GM18870 (cell line): ENCODE measurements at regions not wholly inside any gene's neighbourhood (a gene's known extent, or its start where the extent isn't known, plus 50 kb on each side); places are given as distances from the start of the nearest gene placed in this dataset.
"Not testable (repeated sequence)": the region's sequence is repeated elsewhere in the genome, so short reads cannot be mapped to it uniquely, and the experiment has no call there.

ENCODE experiments used
- ATAC-seq: cut with Tn5 transposase; IDR thresholded peaks from one replicate; pipeline ENCODE4 v1.9.1; 2021; ENCODE audit warnings: moderate library complexity; ENCODE audit not compliant: unreplicated experiment

DNA sequence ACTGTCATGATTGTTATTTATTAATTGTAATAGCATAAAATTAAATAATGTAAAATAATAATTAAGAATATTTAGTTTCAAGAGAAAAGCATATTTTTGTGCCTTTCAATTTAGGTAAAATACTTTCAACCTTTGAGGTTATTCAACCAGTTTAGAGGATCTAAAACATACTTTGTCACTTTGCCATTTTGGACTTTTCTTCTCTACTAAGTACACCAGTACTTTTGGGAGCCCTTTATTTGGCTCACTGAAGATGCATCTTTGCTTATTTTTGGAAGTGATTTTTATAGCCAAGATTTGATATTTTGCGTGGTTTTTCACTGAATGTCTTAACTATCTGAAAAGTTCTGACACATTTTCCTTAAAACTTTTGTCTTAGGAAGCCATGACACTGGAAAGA, 860.5 kb downstream of the SORCS1 start:
- no peak for ATAC-seq

- ATAC-seq = no peak
Observed at GRCh38 chr10:106302961-106303360, 861.5 kb downstream of the SORCS1 start.

DNA sequence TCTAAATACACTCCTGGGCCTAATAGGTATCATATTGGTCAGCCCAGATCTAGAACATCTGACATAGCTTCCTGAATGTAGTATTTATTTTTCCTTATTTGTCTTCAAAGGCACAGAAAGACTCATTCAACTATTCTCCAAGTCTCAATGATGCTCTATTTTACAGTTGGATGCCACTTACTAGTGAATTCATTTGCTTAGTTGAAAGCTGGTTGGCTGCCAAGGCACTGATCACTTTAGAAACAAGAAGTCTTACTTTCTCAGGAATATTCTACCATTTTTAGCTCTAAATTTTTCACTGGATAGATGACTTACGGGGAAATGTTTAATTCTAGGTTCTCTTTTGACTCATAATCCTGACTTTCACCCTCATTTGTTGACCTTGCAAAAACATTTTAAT, 863.4 kb downstream of the SORCS1 start:
- no peak for ATAC-seq

DNA sequence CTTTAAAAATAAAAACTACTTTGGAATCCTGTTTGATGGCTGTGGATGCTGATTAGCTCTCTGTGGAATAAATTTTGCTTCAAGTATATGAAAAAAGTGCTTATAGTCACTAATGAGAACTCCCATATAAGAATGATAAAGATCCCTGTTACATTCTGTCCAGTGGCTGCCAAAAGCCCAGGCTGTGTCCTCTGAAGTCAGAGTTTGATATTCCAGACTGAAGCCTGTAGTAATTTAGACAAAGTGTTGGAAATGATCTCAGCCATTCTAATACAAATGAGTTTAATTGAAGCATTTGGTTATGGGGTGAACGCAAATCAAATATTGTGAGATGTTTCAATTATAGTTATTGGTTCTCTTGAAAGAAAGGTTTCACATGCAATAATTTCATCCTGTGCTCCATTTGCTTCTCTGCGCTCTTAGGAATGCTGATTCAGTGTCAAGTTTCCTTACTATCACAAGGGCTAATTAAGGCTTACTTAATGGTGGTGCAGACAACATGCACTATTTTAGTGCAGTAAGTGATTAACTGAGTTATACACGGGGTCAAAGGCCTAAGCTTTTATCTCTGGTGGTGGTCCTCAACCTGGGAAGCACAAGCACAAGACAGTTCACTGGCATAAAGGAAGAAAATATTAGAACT, 867.6 kb downstream of the SORCS1 start:
- no peak for ATAC-seq

GRCh38 chr10:106284802-106285587, 879.5 kb downstream of the SORCS1 start:
- ATAC-seq = no peak

GRCh38 chr10:106280896-106281460, 883.5 kb downstream of the SORCS1 start:
- ATAC-seq = no peak

- ATAC-seq = no peak
Observed at GRCh38 chr10:106278383-106278782, 886.1 kb downstream of the SORCS1 start.

DNA sequence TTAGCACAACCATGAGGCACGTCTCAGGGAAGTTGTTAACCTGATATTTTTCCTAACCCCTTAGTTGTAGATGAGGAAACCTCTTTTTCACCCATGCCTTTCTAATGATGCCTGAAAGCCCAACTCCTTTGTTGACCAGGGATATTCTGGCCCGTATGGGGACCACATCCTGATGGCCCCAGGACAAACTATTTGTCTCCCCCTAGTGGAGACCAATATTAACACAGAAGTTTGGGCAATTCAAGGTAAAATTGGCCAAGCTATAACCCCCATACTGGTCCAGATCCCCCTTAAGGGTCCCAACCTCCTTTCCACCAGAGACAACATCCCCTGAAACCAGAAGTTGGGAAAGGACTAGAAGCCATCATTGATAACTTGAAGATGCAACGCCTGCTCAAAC, 893.3 kb downstream of the SORCS1 start:
- ATAC-seq = no peak

DNA sequence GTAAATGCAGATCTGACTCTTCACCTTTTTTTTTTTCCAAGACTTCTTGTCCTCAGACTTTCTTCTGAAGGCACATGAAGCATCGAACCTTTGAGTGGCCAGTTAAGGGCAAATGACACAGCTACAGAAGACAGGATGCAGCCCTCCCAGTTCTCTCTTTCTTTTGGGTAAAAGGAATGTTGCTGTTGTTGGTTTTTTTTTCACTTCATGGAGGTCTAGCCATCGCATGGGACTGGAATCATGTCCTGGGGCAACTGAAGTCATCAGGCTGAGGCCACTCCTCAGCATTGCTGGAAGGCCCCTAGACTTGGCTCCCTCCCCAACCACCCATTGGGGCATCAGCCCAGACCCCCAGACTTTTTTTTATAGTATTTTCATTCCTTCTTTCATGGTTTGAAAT, 896.5 kb downstream of the SORCS1 start:
- ATAC-seq = no peak

DNA sequence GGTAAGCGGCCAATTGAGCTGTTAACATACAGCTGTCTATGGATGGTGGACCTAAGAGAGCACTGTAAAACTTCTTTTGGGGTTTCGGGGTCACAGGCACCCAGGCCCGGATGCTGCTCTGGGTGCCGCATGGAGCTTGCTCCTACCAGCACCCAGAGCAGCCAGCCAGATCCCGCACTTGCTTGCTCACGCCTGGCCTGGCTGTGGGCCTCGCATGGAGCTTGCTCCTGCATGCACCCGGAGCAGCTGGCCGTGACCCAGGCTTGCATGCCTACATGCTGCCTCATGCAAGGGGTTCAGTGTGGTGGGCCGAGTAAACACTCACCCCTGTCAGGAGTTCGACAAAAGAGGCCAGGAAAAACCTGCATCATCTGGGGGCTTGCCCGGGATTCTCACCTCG, 896.9 kb downstream of the SORCS1 start:
- ATAC-seq = no peak

- not testable (repeated sequence) for ATAC-seq
Observed at GRCh38 chr10:106257432-106257831, 907.1 kb downstream of the SORCS1 start.

GRCh38 chr10:106255111-106255678, 909.3 kb downstream of the SORCS1 start:
- no peak for ATAC-seq

DNA sequence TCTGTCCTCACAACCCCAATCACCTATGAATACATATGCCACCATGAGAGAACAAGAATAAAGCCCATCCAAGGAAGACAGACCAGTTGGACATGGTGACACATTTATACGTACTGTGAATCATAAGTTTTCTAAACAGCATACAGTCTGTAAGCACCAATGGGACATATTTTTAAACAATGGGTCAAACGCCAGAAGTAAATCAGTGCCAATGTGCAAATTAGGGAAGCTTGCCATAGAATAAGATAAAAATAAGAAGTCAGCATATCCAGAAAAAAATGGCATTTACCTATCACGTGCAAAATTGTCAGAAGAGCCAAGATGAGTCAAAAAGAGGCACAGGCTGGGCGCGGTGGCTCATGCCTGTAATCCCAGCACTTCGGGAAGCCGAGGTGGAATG, 910.4 kb downstream of the SORCS1 start:
- ATAC-seq = no peak

DNA sequence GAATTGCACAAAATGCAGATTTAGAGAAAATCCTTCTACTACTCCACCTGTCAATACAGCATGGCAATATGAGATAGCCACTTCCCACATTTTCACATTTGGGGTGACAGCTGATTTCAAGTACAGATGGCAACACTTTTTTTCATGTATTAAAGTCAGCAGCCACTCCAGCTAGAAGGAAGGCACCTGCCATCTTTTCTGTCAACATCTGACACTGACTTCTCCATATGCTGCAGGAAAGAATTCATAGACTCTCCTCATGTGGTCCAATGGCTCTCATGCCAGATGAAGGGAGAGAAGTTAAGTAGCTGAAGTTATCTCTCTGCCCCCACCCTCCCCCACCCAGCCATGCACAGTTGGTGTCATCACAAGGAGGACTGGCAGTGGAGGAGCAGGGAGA, 912.0 kb downstream of the SORCS1 start:
- ATAC-seq = no peak

DNA sequence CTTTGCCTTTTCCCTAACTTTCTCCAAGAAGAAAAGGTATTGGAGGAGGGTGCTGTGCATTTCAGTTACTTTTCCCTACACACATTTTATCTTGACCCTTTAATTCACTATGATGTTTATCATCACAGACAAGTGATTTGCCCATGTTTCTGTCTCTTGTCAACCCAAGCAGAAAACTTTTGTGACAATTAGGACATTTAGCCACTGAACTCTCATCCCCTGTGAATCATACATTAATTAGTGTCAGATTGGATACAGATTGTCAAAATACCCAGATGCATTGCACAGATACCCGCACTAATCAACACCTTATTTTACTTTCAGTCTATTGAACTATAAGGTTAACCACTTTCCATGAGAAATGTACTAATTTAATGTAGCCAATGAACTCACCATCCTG, 912.9 kb downstream of the SORCS1 start:
- no peak for ATAC-seq

- ATAC-seq = no peak
Observed at GRCh38 chr10:106242301-106242700, 922.2 kb downstream of the SORCS1 start.

GRCh38 chr10:106226828-106227227, 937.7 kb downstream of the SORCS1 start:
- ATAC-seq = no peak

DNA sequence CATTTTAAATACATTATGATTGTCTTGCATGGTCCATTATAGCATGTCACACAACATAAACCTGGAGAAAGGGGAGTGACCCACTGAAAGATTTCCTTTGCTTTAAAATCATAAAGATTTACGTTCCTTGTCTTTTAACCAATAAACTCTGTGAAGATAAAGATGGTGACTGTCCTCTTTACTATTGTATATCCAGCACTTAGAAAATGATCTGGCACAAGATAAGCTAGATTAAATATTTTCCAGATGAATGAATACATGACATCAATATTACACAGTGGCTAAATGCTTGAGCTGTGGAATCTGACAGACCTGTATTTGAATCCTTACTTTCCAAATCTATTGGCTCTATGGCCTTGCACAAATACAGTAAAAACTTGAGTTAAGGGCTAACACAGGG, 938.4 kb downstream of the SORCS1 start:
- no peak for ATAC-seq

GRCh38 chr10:106224676-106225075, 939.8 kb downstream of the SORCS1 start:
- ATAC-seq = no peak

GRCh38 chr10:106217627-106218026, 946.9 kb downstream of the SORCS1 start:
- ATAC-seq = no peak

GRCh38 chr10:106216085-106216484, 948.4 kb downstream of the SORCS1 start:
- no peak for ATAC-seq

GRCh38 chr10:106214243-106214642, 950.3 kb downstream of the SORCS1 start:
- no peak for ATAC-seq
